ENCODE measurements at regions not wholly inside any gene's neighbourhood (a gene's known extent, or its start where the extent isn't known, plus 50 kb on each side); places are given as distances from the start of the nearest gene placed in this dataset.

DNA sequence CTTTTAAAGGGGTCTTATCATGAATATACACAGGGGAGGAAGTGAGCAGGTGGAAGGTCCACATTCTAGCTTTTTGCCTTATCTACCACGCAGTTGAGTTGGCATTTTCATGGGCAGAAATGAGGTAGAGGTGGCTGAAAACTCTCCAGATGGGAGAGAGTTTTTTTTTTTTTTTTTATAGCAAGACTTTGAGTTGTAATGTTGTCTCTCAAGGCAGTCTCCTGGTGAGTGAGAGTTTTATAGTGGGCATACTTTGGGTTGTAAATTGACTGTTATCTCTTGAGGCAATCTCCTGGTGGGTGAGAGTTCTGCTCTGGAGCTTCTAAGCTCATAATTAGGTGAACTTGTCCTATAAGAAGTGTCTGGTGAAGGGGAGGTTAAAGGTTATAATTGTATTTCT is 191.7 kb upstream of the NAALADL2 start:
- TF ChIP-seq, protein P1, sequence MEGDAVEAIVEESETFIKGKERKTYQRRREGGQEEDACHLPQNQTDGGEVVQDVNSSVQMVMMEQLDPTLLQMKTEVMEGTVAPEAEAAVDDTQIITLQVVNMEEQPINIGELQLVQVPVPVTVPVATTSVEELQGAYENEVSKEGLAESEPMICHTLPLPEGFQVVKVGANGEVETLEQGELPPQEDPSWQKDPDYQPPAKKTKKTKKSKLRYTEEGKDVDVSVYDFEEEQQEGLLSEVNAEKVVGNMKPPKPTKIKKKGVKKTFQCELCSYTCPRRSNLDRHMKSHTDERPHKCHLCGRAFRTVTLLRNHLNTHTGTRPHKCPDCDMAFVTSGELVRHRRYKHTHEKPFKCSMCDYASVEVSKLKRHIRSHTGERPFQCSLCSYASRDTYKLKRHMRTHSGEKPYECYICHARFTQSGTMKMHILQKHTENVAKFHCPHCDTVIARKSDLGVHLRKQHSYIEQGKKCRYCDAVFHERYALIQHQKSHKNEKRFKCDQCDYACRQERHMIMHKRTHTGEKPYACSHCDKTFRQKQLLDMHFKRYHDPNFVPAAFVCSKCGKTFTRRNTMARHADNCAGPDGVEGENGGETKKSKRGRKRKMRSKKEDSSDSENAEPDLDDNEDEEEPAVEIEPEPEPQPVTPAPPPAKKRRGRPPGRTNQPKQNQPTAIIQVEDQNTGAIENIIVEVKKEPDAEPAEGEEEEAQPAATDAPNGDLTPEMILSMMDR (IDR thresholded peaks at IDR 0.05 in 4 of 5, conservative IDR thresholded peaks at IDR 0.05 in 1 of 5), result no peak
- no peak for TF ChIP-seq POLR2A (IDR thresholded peaks at IDR 0.05)

Data from gastrocnemius medialis (tissue), 4 donors.